ENCODE measurements at regions not wholly inside any gene's neighbourhood (a gene's known extent, or its start where the extent isn't known, plus 50 kb on each side); places are given as distances from the start of the nearest gene placed in this dataset.

- TF ChIP-seq POLR2AphosphoS5 (IDR thresholded peaks at IDR 0.05) (no peak), POLR2A (IDR thresholded peaks at IDR 0.05) (no peak), EP300 (IDR thresholded peaks at IDR 0.05) (no peak)
- TF ChIP-seq, protein P1, sequence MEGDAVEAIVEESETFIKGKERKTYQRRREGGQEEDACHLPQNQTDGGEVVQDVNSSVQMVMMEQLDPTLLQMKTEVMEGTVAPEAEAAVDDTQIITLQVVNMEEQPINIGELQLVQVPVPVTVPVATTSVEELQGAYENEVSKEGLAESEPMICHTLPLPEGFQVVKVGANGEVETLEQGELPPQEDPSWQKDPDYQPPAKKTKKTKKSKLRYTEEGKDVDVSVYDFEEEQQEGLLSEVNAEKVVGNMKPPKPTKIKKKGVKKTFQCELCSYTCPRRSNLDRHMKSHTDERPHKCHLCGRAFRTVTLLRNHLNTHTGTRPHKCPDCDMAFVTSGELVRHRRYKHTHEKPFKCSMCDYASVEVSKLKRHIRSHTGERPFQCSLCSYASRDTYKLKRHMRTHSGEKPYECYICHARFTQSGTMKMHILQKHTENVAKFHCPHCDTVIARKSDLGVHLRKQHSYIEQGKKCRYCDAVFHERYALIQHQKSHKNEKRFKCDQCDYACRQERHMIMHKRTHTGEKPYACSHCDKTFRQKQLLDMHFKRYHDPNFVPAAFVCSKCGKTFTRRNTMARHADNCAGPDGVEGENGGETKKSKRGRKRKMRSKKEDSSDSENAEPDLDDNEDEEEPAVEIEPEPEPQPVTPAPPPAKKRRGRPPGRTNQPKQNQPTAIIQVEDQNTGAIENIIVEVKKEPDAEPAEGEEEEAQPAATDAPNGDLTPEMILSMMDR (IDR thresholded peaks at IDR 0.05), result no peak
Measured at GRCh38 chr17:33497623-33498022, 204.5 kb upstream of the ASIC2 start.
